CD4-positive, alpha-beta T cell (primary cell): ENCODE measurements at regions not wholly inside any gene's neighbourhood (a gene's known extent, or its start where the extent isn't known, plus 50 kb on each side); places are given as distances from the start of the nearest gene placed in this dataset.

Experiments used
- ATAC-seq: fragments of 200-7000 bp; cut with Tn5 transposase; one replicate; pipeline ENCODE4 v1.10.0; 2022; ENCODE audit warnings: mild to moderate bottlenecking; ENCODE audit not compliant: poor library complexity
- CTCF ChIA-PET: fragments of 350-600 bp; sonication (Branson Sonifier 250); formaldehyde crosslinking; loops from one replicate; lab custom pipeline; 2021; ENCODE audit warnings: antibody characterized with exemption, inconsistent platforms; lab: Charles Lee
- POLR2A ChIA-PET: fragments of 350-600 bp; sonication (Branson Sonifier 250); formaldehyde crosslinking; loops from one replicate; lab custom pipeline; 2021; ENCODE audit warnings: antibody characterized with exemption, inconsistent platforms; lab: Charles Lee
- DNase-seq, 14 experiments: peaks; one replicate each; pipeline ENCODE4 v3.0.0-alpha.2; 2013 to 2020; ENCODE audit warnings: mixed read lengths in 2 of 14
- H3K27ac ChIP-seq, 2 donors: one replicate each; pipeline versions ENCODE4 v1.5.1 to v1.7.0; 2013; ENCODE audit warnings: low read length in 2 of 2, low read depth in 1 of 2, mild to moderate bottlenecking in 1 of 2
- H3K27me3 ChIP-seq, 2 experiments: 1 replicate in 1 of 2; 2 replicates in 1 of 2; pipeline versions ENCODE4 v1.6.1 to v1.7.0; 2013; ENCODE audit warnings: low read length in 2 of 2, control low read depth in 1 of 2, mild to moderate bottlenecking in 1 of 2, moderate library complexity in 1 of 2; ENCODE audit not compliant: insufficient read depth in 2 of 2, control insufficient read depth in 1 of 2
- H3K36me3 ChIP-seq: one replicate; pipeline ENCODE4 v1.6.1; 2013; ENCODE audit warnings: low read length, control low read depth; ENCODE audit not compliant: insufficient read depth
- H3K4me1 ChIP-seq: one replicate; pipeline ENCODE4 v1.6.1; 2013; ENCODE audit warnings: low read length, control low read depth; ENCODE audit not compliant: insufficient read depth
- H3K4me3 ChIP-seq: one replicate; pipeline ENCODE4 v1.5.1; 2013; ENCODE audit warnings: mild to moderate bottlenecking, low read length, moderate library complexity
- H3K9me3 ChIP-seq, 2 experiments: 1 replicate in 1 of 2; 2 replicates in 1 of 2; pipeline versions ENCODE4 v1.6.1 to v1.7.0; 2013; ENCODE audit warnings: low read length in 2 of 2, mild to moderate bottlenecking in 2 of 2, control low read depth in 1 of 2, moderate library complexity in 1 of 2; ENCODE audit not compliant: control insufficient read depth in 1 of 2, insufficient read depth in 1 of 2
- H3K27ac Mint-ChIP-seq: one replicate; pipeline ENCODE4 v1.8.0; 2020; ENCODE audit warnings: mixed read lengths
- H3K27me3 Mint-ChIP-seq: one replicate; pipeline ENCODE4 v1.8.0; 2021; ENCODE audit warnings: mixed read lengths
- H3K36me3 Mint-ChIP-seq: one replicate; pipeline ENCODE4 v1.8.0; 2021; ENCODE audit warnings: low read depth, mixed read lengths
- H3K4me1 Mint-ChIP-seq: one replicate; pipeline ENCODE4 v1.8.0; 2021; ENCODE audit warnings: low read depth, mixed read lengths
- H3K4me3 Mint-ChIP-seq: one replicate; pipeline ENCODE4 v1.8.0; 2020; ENCODE audit warnings: mild to moderate bottlenecking, mixed read lengths
- H3K9me3 Mint-ChIP-seq: one replicate; pipeline ENCODE4 v1.8.0; 2020; ENCODE audit warnings: mixed read lengths
- intact Hi-C, 2 experiments: fragments of 100-400 bp; cut with DNase I in 1 of 2; cut with micrococcal nuclease in 1 of 2; formaldehyde crosslinking; loops; one replicate each; pipeline versions ENCODE4 v1.15.1 to v1.9.0; 2023 to 2025; cut with DNase I, micrococcal nuclease
- TF ChIP-seq, protein P1 (sequence below): fragments of 200-600 bp; IDR thresholded peaks from one replicate; pipeline ENCODE4 v1.8.0; 2022; ENCODE audit warnings: antibody characterized with exemption, mild to moderate bottlenecking

- Mint-ChIP-seq H3K36me3 (no peaks in the 10 kb centered on the region), H3K27ac (no peak overlapping the region), H3K4me1 (no peaks in the 10 kb centered on the region), H3K27me3 (no peaks in the 10 kb centered on the region), H3K9me3 (no peaks in the 10 kb centered on the region), H3K4me3 (no peak overlapping the region)
- Histone ChIP-seq H3K36me3 (no peaks in the 10 kb centered on the region), H3K4me1 (no peaks in the 10 kb centered on the region), H3K27me3 (no peaks in the 10 kb centered on the region), H3K9me3 (no peaks in the 10 kb centered on the region), H3K27ac (no peak overlapping the region), H3K4me3 (no peak overlapping the region)
- ATAC-seq (no peak), DNase-seq (no peak)
- ChIA-PET POLR2A (no interaction called here), CTCF (no interaction called here)
- intact Hi-C loops = no loop called here
- TF ChIP-seq, protein P1, sequence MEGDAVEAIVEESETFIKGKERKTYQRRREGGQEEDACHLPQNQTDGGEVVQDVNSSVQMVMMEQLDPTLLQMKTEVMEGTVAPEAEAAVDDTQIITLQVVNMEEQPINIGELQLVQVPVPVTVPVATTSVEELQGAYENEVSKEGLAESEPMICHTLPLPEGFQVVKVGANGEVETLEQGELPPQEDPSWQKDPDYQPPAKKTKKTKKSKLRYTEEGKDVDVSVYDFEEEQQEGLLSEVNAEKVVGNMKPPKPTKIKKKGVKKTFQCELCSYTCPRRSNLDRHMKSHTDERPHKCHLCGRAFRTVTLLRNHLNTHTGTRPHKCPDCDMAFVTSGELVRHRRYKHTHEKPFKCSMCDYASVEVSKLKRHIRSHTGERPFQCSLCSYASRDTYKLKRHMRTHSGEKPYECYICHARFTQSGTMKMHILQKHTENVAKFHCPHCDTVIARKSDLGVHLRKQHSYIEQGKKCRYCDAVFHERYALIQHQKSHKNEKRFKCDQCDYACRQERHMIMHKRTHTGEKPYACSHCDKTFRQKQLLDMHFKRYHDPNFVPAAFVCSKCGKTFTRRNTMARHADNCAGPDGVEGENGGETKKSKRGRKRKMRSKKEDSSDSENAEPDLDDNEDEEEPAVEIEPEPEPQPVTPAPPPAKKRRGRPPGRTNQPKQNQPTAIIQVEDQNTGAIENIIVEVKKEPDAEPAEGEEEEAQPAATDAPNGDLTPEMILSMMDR = no peak
These were observed 144.6 kb downstream of the SNX19 start for GRCh38 chr11:130771708-130772107.

DNA sequence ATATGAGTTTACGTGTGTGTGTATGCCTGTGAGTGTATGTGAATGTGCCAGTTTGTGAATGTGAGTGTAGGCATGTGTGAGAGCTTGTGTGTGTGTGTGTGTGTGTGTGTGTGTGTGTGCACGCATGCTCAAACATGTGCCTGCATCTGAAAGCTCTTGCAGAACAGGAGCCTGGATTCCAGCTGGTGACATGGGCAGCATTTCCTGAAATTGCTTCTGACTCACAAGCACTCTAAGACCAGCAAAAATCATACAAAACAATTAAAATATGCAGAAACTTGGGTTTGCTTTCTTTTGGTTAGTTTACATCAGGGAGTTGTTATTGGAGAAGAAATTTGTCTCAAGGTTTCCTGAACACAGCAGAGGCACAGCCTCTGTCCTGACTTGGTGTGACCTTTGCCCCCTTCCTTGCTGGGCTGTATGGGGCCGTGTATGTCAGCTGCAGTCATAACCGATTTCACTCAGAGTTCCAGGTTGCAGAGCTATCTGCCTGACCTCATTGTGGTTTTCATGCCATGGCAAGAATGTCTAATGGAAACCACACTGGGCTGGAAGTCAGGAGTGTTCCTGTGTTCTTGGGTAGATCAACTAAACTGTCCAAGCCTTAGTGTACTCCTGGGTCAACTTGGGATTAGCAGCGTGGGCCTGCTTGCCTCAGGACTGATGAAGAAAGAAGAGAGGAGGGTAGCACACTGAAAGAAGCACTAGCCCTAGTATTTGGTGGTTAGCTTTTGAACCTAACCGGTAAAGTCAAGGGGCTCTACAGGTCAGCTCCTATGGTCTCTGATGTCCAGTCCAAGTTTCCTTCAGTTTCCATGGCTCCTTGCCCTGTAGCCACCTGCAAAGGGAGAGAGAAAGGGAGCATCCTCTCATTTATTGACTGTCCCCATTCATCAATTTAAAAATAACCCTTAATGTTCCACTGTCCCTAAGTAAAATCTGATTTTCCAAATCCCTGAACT, 143.7 kb downstream of the SNX19 start:
- no peak for ATAC-seq
- Mint-ChIP-seq H3K9me3 (no peaks in the 10 kb centered on the region), H3K4me3 (no peak overlapping the region), H3K27ac (no peak overlapping the region), H3K36me3 (no peaks in the 10 kb centered on the region), H3K27me3 (peaks cover 5% of the 10 kb centered on the region), H3K4me1 (no peaks in the 10 kb centered on the region)
- intact Hi-C loops = no loop called here
- H3K27me3 ChIP-seq = no peaks in the 10 kb centered on the region
- H3K9me3 ChIP-seq = no peaks in the 10 kb centered on the region
- TF ChIP-seq, protein P1 = no peak
- ChIA-PET CTCF (no interaction called here), POLR2A (no interaction called here)
- no peaks in the 10 kb centered on the region for H3K36me3 ChIP-seq
- H3K27ac ChIP-seq = no peak overlapping the region
- H3K4me1 ChIP-seq = no peaks in the 10 kb centered on the region
- H3K4me3 ChIP-seq = no peak overlapping the region
- no peak for DNase-seq

DNA sequence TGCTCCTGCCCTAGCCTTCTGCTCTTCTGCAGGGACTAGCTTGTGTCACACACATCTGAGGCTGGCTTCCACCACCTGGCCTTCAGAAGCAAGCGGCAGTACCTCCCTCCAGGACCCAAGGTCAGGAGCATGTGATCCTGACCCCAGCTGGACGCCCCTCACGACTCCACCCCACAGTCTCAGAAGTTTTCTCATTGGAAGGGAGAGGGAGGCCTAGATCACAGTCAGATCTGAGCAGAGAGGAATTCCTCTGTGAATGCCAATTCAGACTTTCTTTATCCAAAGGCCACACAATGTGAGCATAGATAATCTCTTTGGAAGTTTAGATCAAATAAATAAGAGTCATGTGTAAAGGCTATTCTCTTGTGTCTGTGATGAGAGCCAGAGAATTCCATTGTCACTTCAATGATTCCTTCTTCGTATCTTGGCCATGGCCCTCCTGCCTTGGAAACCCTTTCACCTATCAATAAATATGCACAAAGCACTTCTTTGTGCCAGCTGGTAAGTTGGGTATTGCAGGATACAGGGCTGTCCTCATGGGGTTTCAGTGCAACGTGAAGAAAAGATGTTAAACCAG, 142.9 kb downstream of the SNX19 start:
- H3K4me3 Mint-ChIP-seq = no peak overlapping the region
- Histone ChIP-seq H3K27me3 (no peaks in the 10 kb centered on the region), H3K36me3 (no peaks in the 10 kb centered on the region), H3K4me1 (no peaks in the 10 kb centered on the region), H3K9me3 (peaks cover 0 to 6% of the 10 kb centered on the region in 2 experiments), H3K4me3 (no peak overlapping the region), H3K27ac (no peak overlapping the region)
- intact Hi-C loops = no loop called here
- H3K27ac Mint-ChIP-seq = no peak overlapping the region
- POLR2A ChIA-PET = no interaction called here
- TF ChIP-seq, protein P1 = no peak
- no peaks in the 10 kb centered on the region for H3K9me3 Mint-ChIP-seq
- H3K36me3 Mint-ChIP-seq = no peaks in the 10 kb centered on the region
- no peak for DNase-seq
- CTCF ChIA-PET = no interaction called here
- no peak for ATAC-seq
- H3K27me3 Mint-ChIP-seq = peaks cover 5% of the 10 kb centered on the region
- no peaks in the 10 kb centered on the region for H3K4me1 Mint-ChIP-seq
